Pancreas (tissue), 10 donors: ENCODE measurements at regions not wholly inside any gene's neighbourhood (a gene's known extent, or its start where the extent isn't known, plus 50 kb on each side); places are given as distances from the start of the nearest gene placed in this dataset.

Experiments
- ATAC-seq, 4 donors: fragments of 200-7000 bp; cut with Tn5 transposase; one replicate each; pipeline versions ENCODE4 v1.8.0 to v1.9.1; 2020; ENCODE audit warnings: mild to moderate bottlenecking in 4 of 4, moderate library complexity in 4 of 4
- DNase-seq, 6 donors: peaks; one replicate each; pipeline ENCODE4 v3.0.0-alpha.2; 2020
- FAIRE-seq: peaks from 2 replicates; lab custom pipeline; 2012; peaks lifted over from hg19 to GRCh38; lab: Jason Lieb, UNC
- H3K27ac ChIP-seq, 4 donors: fragments of 200-600 bp; sonication (generic); 1 replicate in 3 of 4; 2 replicates in 1 of 4; pipeline versions ENCODE4 v1.5.0 to v1.8.0; 2020
- H3K27me3 ChIP-seq, 4 donors: fragments of 200-600 bp; one replicate each; pipeline ENCODE4 v1.8.0; 2021
- H3K36me3 ChIP-seq, 3 donors: fragments of 200-600 bp; sonication (generic) in 1 of 3; one replicate each; pipeline versions ENCODE4 v1.5.0 to v1.8.0; 2020 to 2021
- H3K4me1 ChIP-seq, 3 donors: fragments of 200-600 bp; one replicate each; pipeline ENCODE4 v1.8.0; 2021
- H3K4me3 ChIP-seq, 4 donors: fragments of 200-600 bp; sonication (generic) in 2 of 4; one replicate each; pipeline versions ENCODE4 v1.5.0 to v1.8.0; 2020 to 2021
- H3K9me3 ChIP-seq, 4 donors: fragments of 200-600 bp; one replicate each; pipeline ENCODE4 v1.8.0; 2021
- CTCF ChIP-seq, 4 donors: fragments of 200-600 bp; sonication (generic) in 3 of 4; IDR thresholded peaks; one replicate each; pipeline versions ENCODE4 v1.5.0 to v1.8.0; 2021; ENCODE audit warnings: antibody characterized with exemption in 4 of 4
- WGBS, 2 donors: extraction: QIAGEN DNeasy Blood & Tissue Kit; methylation state at CpG; one replicate each; pipeline ENCODE4 v1.1.7; 2013; 5-methylcytosine and 5-hydroxymethylcytosine counted together
- intact Hi-C, 3 donors: fragments of 100-400 bp; cut with DNase I; formaldehyde crosslinking; loops; one replicate each; pipeline versions ENCODE4 v1.11.1 to v1.14.2; 2022
- donor health status: healthy with polysubstance abuse.
- donor health status: DM: no; HTN: no; CAD: no; lungs with moderate emphysema.
- donor health status: DM: no; HTN: no; CAD: no.
- donor health status: control.
- donor health status: control.
- donor health status: Bipolar disorder and iron deficiency.
- donor health status: DM: yes; HTN: yes; CAD: no.
- donor health status: DM: no; HTN: no; CAD: no.
- donor health status: DM: no; HTN: no; CAD: no.
- donor health status: DM: yes; HTN: yes; CAD: no.

DNA sequence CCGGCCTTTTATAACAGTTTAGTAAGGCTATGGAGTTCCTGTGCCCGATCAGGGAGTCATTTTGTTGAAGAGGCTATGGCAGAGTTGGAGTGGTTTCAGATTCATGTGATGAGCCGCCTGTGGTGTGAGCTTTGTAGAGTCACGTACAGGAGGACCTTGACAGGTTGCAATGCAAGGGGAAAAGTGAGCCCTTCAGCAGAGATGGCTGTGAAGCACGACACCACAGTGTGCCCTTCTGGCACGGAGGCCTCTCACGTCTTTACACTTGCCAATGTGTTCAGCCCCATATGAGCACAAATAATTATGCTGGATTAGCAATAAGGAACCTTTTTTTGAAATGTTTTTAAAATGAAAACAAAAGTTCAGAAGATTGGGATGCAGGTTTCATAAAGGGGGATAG is 499.8 kb downstream of the LIG4 start:
- 76 to 85% methylated on average over 7 of the region's 7 CpGs for WGBS, 2 donors
- DNase-seq (no peak), FAIRE-seq (no peak), ATAC-seq (no peak)
- Histone ChIP-seq H3K27me3 (no peaks in the 10 kb centered on the region), H3K27ac (no peak overlapping the region), H3K9me3 (no peaks in the 10 kb centered on the region), H3K4me3 (no peak overlapping the region), H3K4me1 (no peaks in the 10 kb centered on the region), H3K36me3 (no peaks in the 10 kb centered on the region)
- intact Hi-C loops: no loop called here
- TF ChIP-seq CTCF (IDR thresholded peaks at IDR 0.05): no peak

- H3K4me3 ChIP-seq: no peak overlapping the region
- no peaks in the 10 kb centered on the region for H3K27me3 ChIP-seq
- no peaks in the 10 kb centered on the region for H3K4me1 ChIP-seq
- DNase-seq: no peak
- no peak overlapping the region for H3K27ac ChIP-seq
- no peaks in the 10 kb centered on the region for H3K9me3 ChIP-seq
- no peaks in the 10 kb centered on the region for H3K36me3 ChIP-seq
- ATAC-seq: no peak
- TF ChIP-seq CTCF (IDR thresholded peaks at IDR 0.05): no peak
- no peak for FAIRE-seq
- intact Hi-C loops: no loop called here
These were observed 502.0 kb downstream of the LIG4 start for GRCh38 chr13:107713314-107713713.

- no peak for FAIRE-seq
- 64 to 78% methylated on average over 9 of the region's 9 CpGs for WGBS, 2 donors
These were observed 503.0 kb downstream of the LIG4 start for GRCh38 chr13:107712145-107712860.

GRCh38 chr13:107690181-107690580 is 525.2 kb downstream of the LIG4 start:
- FAIRE-seq: no peak
- intact Hi-C loops: no loop called here
- no peak overlapping the region for H3K4me3 ChIP-seq
- no peak for DNase-seq
- WGBS, 2 donors: 23 to 28% methylated on average over 2 of the region's 2 CpGs
- no peak overlapping the region for H3K27ac ChIP-seq
- H3K4me1 ChIP-seq: no peaks in the 10 kb centered on the region
- no peak for ATAC-seq
- TF ChIP-seq CTCF (IDR thresholded peaks at IDR 0.05): no peak
- H3K9me3 ChIP-seq: no peaks in the 10 kb centered on the region
- H3K27me3 ChIP-seq: no peaks in the 10 kb centered on the region
- H3K36me3 ChIP-seq: no peaks in the 10 kb centered on the region

More at GRCh38 chr13:107712145-107712860, 503.0 kb downstream of the LIG4 start:
- H3K27ac ChIP-seq: no peak overlapping the region
- no peak overlapping the region for H3K4me3 ChIP-seq
- no peaks in the 10 kb centered on the region for H3K27me3 ChIP-seq
- H3K9me3 ChIP-seq: no peaks in the 10 kb centered on the region
- no peak for ATAC-seq
- intact Hi-C loops: no loop called here
- no peak for TF ChIP-seq CTCF (IDR thresholded peaks at IDR 0.05)
- H3K36me3 ChIP-seq: no peaks in the 10 kb centered on the region
- no peaks in the 10 kb centered on the region for H3K4me1 ChIP-seq
- DNase-seq: no peak

- FAIRE-seq: no peak
- Histone ChIP-seq H3K4me3 (no peak overlapping the region), H3K4me1 (no peaks in the 10 kb centered on the region), H3K36me3 (no peaks in the 10 kb centered on the region), H3K9me3 (no peaks in the 10 kb centered on the region), H3K27ac (no peak overlapping the region), H3K27me3 (no peaks in the 10 kb centered on the region)
- ATAC-seq: no peak
- intact Hi-C loops: no loop called here
- DNase-seq: no peak
- WGBS, 2 donors: 82 to 89% methylated on average over 9 of the region's 9 CpGs
- no peak for TF ChIP-seq CTCF (IDR thresholded peaks at IDR 0.05)
These were observed 529.5 kb downstream of the LIG4 start for GRCh38 chr13:107685876-107686275.
